GM19372 (cell line): ENCODE measurements at regions not wholly inside any gene's neighbourhood (a gene's known extent, or its start where the extent isn't known, plus 50 kb on each side); places are given as distances from the start of the nearest gene placed in this dataset.

Source experiments
- ATAC-seq: cut with Tn5 transposase; IDR thresholded peaks from one replicate; pipeline ENCODE4 v1.9.1; 2021; ENCODE audit warnings: mild to moderate bottlenecking, low read depth, moderate library complexity; ENCODE audit not compliant: unreplicated experiment

DNA sequence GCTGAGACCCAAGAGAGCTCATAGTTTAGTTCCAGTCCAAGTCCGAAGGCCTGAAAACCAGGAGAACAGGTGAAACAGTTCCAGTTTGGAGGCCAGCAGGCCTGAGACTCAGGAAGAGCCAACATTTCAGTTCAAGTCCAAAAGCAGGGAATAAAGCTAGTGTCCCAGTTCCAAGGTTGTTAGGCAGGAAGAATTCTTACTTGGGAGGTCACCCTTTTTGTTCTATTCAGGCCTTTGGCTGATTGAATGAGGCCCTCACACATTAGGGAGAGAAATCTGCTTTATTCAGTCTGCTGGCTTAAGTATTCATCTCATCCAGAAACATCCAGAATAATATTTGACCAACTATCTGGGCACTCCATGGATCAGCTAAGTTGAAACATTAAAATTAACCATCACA is 294.6 kb downstream of the PCNX1 start:
- ATAC-seq = no peak

DNA sequence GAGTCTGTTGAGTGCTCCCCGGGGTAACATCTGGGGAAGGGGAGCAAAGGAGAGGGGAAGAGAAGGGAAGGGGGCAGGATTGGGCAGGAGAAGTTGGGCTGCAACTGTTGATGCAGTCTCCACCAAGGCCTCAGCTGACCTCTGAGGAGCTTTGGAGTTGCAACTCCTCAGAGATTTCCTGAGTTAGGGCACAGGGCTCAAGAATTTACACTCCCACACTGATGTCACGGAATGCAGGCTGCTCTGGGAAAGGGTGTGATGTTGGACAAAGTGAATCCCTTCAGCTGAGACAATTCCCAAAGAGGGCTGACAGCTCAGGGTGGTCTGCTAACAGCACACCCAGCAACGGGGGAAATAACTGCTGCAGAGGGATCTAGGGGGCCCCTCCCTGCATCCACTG is 295.6 kb downstream of the PCNX1 start:
- no peak for ATAC-seq

DNA sequence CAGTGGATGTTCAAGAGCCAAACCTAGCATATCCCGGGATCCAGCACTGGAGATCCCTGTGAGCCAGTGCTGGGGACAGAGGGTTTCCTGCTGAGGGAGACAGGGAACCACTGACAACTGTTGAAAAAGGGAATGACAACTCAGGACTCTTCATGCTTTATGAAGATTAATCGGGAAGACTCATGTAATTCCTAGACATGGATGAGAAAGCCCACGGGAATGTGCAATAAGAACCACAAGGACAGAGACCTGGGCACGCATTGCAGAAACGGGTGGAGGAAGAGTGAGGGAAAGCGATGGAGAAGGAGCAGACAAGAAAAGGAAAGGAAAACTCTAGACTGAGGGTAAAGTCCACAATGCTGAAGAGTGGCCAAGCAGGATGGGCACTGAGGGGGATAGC is 296.0 kb downstream of the PCNX1 start:
- ATAC-seq = no peak

DNA sequence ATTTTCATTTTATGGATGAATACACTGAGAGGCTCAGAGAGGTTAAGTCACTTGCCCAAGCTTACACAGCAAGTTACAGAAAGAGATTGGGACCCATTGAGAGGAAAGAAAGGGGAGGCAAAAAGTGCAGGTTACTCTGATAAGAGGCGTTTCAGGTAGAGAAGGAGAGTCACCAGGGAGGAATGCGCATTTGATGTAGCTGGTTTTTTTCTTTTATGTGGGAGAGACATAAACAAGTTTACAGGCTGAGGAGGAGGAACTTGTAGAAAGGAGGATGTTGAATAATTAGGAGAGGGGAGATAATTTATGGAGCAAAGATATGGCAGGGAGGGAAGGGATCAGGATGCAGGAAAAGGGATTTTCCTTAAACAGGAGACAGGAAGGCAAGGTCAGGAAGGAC is 297.0 kb downstream of the PCNX1 start:
- no peak for ATAC-seq

DNA sequence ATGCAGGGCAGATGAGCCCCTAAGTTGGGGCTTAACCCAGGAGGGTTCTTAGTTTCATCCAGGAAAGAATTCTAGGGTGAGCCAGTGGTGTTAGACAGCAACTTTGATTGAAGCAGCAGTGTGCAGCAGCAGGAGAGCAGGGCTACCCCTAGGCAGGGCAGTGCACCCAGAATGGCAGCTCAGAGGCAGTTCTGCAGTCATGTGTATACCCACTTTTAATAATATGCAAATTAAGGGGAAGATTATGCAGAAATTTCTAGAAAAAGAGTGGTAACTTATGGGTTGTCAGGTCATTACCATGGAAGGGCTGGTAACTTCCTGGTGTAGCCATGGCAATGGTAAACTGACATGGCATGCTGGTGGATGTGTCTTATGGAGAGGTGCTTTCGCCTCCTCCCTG is 297.5 kb downstream of the PCNX1 start:
- no peak for ATAC-seq

DNA sequence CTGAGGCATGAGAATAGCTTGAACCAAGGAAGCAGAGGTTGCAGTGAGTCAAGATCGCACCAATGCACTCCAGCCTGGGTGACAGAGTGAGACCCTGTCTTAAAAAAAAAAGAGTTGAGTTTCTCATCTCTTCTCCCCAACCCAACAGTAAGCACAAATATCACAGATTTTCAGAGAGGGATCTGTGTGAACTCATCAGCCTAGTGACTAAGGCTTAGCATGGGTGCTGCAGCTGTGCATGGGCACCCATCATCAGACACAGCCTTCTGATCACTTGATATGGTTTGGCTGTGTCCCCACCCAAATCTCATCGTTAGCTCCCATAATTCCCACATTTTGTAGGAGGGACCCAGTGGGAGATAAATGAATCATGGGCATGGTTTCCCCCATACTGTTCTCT is 298.9 kb downstream of the PCNX1 start:
- no peak for ATAC-seq

DNA sequence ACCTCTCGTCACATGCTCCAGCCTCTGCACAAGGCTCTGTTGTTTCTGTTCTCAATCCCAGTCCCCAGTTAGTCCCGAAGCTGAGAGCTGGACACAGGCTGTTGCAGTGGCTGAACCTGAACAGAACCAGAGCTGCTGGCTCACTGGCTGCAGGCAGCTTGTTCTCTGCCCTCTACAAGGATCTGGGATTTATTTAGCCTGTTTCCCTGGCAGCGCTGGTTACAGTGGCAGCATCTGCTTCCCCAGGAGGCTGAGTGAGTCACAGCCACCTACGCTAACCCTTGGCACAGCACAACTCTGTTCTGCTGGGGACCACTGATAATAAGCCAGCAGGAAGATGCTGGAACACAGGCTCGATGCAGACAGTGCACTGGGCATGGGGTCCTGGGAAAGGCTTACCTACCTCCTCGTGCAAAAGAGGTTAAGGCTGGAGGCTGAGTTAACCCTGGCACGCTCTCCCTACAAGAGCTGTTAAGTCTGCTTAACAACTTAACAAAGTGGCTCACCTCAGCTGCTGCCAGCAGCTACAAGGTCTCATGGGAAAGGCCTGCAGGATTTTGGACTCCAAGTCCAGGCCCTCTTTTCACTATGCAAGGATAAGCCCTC is 299.6 kb downstream of the PCNX1 start:
- ATAC-seq = no peak

DNA sequence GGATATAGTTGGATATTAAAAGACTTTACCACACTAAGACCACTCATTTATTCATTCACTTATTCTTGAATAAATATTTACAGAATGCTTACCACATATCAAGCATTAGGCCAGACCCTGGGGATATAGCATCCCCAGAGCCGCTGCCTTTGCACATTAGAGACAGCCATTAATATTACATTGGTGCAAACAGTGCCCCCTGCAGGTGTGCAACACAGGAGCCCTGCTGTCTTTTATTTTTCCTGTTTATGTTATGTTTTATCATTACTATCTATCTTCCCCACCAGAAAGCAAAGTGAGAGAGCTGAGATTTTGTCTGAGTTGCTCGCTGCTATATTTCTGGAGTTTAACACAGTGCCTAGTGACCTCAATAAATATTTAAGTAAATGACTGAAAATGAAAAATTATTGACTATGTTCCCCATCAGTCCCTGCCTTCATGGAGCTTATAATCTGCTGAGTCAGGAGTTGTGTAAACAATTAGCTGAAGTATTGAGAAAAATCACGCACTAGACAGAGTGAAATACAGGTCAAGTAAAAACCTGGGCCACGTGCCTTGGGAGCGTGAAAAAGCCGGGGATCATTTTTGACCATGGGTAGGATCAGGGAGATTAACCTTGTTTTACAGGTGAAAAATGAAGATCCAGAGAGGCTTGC is 301.6 kb downstream of the PCNX1 start:
- no peak for ATAC-seq

DNA sequence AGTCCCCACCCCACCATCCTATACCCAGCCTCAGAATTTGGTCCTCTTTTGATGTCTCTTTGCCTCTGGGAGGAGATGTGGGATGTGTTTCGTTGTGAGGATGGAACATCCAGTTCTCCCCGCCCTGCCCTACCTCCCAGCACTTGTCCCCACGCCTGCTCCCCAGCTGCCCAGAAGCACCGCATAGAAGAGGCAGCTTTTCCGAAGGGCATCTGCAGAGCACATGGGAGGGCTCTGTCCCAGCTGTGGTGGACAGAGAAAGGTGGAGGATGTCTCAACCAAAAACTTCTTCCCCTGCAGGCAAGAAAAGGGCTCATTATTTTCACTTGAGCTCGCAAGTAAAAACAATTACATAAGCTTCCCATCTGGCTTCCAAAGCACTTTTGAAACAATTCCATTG is 302.6 kb downstream of the PCNX1 start:
- no peak for ATAC-seq

DNA sequence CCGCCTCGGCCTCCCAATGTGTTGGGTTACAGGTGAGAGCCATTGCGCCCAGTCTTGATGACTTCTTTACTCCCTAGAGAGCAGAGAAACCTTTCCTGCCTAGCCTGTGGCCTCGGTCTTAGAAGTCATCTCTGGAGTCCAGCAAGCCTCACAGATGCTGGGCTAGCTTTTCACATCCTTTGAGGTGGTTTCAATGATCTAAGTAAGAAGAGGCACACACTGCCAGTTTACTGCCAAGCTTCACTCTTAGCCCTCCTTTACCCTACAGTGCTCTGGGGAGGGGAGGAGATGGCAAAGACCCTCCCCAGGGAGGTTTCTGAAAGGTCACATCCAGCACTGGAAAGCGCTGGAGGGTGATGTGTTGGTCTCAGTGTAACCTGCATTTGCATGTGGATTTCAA is 304.8 kb downstream of the PCNX1 start:
- no peak for ATAC-seq

DNA sequence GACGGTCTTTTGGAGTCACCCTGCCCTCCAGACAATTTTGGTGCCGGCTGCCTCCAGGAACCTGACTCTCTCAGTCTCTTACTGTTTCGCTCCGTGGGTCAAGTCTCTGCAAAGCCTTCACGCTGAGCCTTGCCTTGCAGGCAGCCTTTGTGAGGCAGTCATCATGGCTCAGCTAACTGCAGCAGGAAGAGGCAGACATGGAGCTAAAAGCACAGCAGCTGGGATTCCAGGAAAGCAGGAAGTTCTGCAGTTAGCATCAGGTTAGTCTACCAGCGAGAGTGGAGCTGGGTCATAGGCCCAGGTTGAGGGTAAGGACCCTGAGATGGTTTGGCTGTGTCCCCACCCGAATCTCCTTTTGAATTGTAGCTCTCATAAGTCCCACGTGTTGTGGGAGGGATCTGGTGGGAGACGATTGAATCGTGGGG is 305.4 kb downstream of the PCNX1 start:
- ATAC-seq = no peak

DNA sequence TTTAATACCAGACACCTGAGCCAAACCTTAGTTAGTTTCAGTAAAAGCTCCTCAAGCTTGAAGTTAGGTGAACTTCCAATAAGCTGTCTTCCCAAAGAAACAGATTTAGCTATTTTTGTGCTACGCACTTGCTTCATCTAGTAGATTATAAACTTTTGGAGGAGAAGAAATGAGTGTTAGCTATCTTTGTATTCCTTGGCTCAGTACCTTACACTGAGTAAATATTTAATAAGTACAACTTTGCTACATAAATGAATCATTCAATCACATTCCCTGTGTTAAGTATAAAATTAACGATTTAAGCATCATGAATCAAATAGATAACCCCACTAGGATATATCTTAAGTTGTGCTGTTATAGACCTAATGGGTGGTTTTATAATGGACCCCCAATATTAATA is 307.0 kb downstream of the PCNX1 start:
- ATAC-seq = no peak

DNA sequence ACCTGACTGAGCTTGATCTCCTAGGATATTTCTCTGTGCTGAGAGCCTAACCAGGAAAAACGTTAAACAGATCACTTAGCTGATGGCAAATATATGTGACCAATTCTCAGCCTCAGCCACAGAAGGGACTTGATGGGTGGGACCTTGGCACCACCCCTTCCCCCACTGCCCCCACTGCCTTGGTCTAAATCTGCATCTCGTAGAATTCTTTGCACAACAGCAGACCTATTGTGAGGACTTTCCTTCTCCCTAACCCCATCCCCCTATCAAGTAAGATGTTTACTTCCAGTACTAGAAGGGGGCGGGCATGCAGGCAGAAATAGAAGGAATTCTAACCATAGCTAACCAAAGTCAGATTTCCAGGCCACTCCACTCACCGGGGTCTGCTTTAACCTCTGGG is 313.2 kb downstream of the PCNX1 start:
- ATAC-seq = no peak

DNA sequence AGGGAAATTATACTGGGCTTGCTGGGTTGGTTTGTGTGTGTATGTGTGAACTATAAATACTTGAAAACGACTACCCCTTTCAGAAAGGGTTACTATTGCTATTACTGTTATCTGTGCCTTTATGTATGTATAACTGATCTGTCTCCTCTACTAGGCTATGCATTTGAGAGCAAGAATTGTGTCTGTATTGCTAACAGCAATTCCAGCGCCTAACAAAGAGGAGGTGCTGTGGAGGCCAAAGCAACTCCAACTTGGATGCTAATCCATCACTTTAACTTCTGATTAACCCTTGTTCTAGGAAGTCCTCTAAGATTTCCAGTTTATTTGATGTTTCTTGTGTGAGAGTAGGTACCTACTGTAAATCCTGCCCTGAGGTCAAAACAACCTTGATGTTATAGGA is 313.9 kb downstream of the PCNX1 start:
- ATAC-seq = no peak

DNA sequence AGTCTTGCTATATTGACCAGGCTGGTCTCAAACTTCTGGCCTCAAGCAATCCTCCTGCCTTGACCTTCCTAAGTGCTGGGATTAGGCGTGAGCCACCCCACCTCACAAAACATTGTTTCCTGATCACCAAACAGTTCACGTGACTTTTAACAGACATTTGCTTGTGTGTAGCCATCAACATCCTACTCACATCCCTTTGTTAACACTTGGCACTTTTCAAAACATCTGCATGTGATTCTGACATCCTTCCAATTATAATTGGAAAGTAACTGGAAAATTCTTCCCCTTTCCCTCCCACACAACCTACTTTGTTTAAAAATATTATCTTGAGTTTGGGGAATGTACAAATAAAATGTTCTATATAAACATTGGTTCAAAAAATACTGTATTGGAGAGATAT is 317.9 kb downstream of the PCNX1 start:
- no peak for ATAC-seq

DNA sequence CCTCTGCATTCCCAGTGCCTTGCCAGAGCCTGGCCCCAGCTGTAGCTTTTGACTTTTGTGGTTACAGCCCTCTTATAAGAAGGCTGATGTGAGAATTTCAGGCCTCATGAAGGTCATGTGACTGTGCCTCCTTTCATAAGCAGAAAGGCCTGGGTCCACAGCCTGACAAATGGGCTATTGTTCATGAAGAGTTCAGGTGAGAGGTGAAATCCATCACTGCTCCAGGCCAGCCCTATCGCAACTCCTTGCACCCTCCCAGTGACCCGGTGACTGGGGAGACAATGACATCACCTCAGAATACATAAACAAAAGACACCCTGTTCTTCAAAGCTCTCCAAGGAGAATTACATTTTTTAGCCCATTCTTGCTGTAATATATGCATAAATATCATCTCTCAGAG is 321.5 kb downstream of the PCNX1 start:
- no peak for ATAC-seq

DNA sequence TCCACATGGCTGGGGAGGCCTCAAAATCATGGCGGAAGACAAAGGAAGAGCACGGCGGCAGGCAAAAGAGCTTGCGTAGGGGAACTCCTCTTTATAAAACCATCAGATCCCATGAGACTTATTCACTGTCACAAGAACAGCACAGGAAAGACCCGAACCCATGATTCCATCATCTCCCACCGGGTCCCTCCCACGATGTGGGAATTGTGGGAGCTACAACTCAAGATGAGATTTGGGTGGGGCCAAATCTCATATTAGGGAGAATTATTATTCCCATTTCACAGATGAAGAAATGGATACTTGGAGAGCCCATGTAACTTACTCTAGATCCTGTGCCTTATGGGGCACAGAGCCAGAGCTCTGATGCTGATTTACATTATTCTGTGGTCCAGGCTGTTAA is 322.6 kb downstream of the PCNX1 start:
- no peak for ATAC-seq

DNA sequence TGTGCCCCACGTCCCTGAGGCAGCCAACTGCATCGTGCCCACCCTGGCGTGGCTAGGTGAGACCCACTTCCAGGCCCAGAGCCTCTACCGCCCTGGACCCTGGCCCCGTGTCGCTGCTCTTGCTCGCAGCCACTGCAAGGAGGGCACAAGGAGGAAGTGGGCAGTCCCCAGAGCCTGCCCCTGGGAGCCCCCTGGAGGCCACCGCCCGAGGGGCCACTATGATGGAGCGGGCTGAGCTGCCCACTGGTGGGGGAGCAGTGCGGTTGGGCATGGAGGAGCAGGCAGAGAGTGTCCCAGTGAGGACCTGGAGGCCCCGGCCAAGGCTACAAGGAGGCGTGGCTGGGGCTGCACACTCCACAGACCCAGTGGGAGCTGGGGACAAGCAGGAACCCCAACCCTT is 323.6 kb downstream of the PCNX1 start:
- no peak for ATAC-seq

DNA sequence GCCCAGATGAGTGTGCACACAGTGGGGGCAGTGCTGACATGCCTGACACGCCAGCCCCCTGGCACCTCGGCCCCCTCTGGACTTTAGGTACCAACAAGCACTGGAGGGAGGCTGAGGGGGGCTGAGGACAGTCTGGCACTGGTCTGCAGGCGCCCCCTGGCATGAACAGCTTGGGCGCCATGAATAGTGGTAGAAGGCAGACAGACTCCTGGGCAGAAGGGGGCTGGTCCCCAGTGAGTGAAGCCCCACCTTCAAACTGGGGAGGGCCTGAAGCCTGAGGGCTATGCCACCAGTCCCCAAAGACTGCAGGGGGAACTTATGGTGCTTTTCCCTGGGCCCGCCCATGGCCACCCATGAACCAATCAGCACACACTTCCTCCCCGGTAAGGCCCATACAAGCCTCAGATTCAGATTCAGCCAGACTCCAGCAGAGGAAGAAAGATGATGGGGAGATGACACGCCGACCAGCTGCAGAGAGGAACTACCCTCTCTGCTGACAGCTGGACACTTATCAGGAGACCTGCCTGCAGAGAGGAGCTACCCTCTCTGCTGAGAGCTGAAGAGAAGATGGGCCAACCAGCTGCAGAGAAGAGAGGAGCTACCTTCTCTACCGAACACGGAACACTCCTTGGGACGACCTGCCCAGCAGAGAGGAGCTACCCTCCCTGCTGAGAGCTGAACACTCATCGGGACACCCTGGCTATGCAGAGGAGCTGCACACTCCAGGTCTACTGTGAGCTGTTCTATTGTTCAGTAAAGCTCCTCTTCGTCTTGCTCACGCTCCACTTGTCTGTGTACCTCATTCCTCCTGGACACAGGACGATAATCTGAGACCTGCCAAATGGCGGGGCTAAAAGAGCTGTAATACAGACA is 324.5 kb downstream of the PCNX1 start:
- ATAC-seq = no peak

DNA sequence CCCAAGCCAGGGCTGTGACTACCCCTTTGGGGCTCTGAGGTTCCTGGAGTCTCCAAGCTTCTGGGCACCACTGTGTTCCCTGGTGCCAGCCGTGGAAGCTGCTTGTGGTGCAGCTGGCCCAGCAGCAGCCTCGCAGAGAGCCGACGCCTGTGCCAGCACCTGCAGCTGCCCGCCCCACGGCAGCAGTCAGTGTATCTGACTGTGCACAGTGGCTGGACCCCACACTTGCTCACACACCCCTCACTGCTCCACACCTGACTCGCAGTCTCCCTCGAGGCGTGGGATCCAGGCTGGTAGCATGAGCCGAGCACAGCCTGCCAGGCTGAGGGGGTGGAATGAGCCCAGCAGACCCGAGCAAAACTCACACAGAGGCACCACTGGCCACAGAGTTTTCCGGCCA is 325.2 kb downstream of the PCNX1 start:
- ATAC-seq = no peak

DNA sequence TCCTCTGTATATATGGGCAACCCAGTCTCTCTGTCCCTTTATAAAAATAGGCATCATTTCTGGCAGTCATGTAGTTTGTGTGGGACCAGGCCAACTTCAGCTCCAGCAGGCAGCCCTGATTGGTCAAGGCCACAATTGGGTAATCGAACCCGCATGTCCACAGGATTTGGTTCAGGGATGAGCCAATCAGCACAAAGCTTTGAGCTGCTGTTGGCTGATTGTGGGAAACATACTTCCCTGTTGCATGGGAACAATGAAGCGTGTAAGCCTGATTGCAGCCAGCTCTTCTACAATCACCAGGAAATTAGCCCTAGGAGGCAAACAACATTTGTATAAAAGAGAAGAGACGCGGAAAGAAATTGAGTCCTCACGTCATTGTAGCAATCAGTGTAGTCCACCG is 328.6 kb downstream of the PCNX1 start:
- ATAC-seq = no peak

DNA sequence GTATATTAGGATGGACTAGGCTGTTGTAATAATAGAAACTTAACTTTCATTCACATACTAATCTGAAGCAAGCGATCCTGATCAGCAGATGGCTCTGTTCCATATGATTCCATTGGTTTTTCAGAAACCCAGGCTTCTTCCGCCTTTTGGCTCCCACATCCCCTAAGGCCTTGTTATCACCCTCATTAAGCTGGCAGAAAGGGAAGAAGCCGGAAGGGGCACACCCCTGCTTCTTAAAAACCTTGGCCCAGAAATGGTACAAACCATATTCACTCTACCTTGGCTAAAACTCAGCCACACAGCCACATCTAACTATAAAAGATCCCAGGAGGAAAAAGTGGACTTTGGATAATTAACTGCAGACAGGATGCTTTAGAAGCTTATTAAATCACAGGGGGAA is 329.2 kb downstream of the PCNX1 start:
- no peak for ATAC-seq
